Endothelial cell of hepatic sinusoid (primary cell): ENCODE measurements at regions not wholly inside any gene's neighbourhood (a gene's known extent, or its start where the extent isn't known, plus 50 kb on each side); places are given as distances from the start of the nearest gene placed in this dataset.
"Not testable (repeated sequence)": the region's sequence is repeated elsewhere in the genome, so short reads cannot be mapped to it uniquely, and the experiment has no call there.

ENCODE experiments used
- in situ Hi-C: cut with HindIII; loops from 2 replicates; pipeline ENCODE4 v1.10.0; 2017; ENCODE audit warnings: low sequenced_read_pairs

- in situ Hi-C loops: no loop called here
Observed at GRCh38 chr18:78782951-78783563, 196.6 kb upstream of the SALL3 start.

GRCh38 chr18:78783564-78783960, 196.1 kb upstream of the SALL3 start:
- in situ Hi-C loops: no loop called here

DNA sequence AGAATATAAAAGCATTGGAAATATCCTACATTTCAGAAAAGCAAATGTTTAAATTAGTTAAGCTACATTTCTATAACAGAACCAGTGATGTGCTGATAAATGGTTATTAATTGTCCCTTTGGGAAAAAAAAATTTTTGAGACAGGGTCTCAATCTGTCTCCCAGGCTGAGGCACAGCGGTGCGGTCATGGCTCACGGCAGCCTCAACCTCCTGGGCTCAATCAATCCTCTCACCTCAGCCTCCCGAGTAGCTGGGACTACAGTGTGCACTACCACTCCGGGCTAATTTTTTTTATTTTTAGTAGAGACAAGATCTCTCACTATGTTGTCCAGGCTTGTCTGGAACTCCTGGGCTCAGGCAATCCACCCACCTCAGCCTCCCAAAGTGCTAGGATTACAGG, 194.8 kb upstream of the SALL3 start:
- in situ Hi-C loops: no loop called here

GRCh38 chr18:78785706-78786105, 193.9 kb upstream of the SALL3 start:
- in situ Hi-C loops: no loop called here

- in situ Hi-C loops: no loop called here
Observed at GRCh38 chr18:78786776-78787175, 192.8 kb upstream of the SALL3 start.

- in situ Hi-C loops: no loop called here
Observed at GRCh38 chr18:78787751-78788150, 191.9 kb upstream of the SALL3 start.

GRCh38 chr18:78788161-78788560, 191.5 kb upstream of the SALL3 start:
- in situ Hi-C loops: no loop called here

GRCh38 chr18:78789850-78790249, 189.8 kb upstream of the SALL3 start:
- in situ Hi-C loops: no loop called here

- in situ Hi-C loops: no loop called here
Observed at GRCh38 chr18:78790511-78790910, 189.1 kb upstream of the SALL3 start.

DNA sequence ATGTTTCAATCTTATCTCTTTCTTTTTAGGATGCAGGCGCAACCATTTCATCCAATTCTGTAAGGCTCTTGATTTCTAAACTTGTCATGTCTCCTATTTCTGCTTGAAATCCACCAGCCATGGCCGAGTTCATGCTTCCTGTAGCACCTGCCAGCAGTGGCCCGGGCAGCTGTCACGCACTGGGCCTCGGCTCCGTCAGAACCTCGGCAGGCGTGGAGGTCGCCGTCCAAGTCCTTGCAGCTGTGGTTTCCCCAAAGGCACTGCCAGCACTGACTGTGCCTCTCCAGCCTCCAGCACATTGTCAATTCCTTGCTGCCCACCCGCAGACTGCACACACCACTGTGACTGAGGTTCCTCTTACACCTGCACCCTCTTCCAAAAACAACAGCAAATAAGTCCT, 188.7 kb upstream of the SALL3 start:
- in situ Hi-C loops: no loop called here

DNA sequence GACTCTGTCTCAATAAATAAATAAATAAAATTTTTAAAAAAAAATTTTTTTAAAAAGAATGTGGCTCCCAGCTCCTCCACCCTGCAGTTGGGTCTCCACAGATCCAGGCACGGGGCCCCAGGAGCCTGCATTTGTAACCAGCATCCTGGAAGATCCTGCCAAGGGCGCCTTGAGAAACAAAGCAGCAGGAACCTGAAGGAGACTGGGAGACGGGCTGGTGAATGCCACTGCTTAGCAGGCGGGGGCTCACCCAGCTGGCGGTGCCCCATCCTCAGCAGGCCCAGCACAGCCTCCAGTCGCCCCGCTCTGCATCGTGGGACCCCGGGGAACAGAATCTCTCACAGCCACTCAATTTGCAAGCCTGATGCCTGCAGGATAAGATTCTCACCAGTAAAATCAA, 187.5 kb upstream of the SALL3 start:
- in situ Hi-C loops: no loop called here

DNA sequence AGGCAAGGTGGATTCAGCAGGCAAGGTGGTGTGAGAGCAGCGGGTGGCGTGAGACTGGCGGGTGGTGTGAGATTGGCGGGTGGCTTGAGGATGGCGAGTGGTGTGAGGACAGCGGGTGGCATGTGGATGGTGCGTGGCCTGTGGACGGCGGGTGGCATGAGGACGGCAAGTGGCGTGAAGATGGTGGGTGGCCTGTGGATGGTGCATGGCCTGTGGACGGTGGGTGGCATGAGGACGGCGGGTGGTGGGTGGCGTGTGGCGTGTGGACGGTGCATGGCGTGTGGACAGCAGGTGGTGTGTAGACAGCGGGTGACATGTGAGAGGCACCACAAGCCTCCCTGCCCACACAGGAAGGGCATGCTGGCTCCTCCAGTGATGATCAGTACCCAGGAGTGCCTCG, 186.9 kb upstream of the SALL3 start:
- in situ Hi-C loops: no loop called here

GRCh38 chr18:78793313-78794070, 186.1 kb upstream of the SALL3 start:
- in situ Hi-C loops: no loop called here

GRCh38 chr18:78794071-78794430, 185.6 kb upstream of the SALL3 start:
- in situ Hi-C loops: no loop called here

GRCh38 chr18:78796693-78797455, 182.7 kb upstream of the SALL3 start:
- in situ Hi-C loops: no loop called here

DNA sequence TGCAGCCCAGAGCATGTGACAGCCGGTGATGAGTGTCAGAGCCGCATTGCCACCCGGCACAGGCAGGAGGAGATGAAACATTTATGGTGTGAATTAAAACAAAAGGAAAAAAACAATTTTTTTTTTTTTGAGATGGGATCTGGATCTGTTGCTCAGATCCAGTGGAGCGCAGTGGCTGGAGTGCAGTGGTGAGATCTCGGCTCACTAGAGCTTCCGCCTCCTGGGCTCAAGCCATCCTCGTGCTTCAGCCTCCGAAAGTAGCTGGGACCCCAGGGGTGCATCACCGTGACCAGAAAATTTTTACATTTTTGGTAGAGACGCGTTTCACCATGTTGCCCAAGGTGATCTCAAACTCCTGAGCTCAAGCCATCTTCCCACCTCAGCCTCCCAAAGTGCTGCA, 182.1 kb upstream of the SALL3 start:
- in situ Hi-C loops: no loop called here

DNA sequence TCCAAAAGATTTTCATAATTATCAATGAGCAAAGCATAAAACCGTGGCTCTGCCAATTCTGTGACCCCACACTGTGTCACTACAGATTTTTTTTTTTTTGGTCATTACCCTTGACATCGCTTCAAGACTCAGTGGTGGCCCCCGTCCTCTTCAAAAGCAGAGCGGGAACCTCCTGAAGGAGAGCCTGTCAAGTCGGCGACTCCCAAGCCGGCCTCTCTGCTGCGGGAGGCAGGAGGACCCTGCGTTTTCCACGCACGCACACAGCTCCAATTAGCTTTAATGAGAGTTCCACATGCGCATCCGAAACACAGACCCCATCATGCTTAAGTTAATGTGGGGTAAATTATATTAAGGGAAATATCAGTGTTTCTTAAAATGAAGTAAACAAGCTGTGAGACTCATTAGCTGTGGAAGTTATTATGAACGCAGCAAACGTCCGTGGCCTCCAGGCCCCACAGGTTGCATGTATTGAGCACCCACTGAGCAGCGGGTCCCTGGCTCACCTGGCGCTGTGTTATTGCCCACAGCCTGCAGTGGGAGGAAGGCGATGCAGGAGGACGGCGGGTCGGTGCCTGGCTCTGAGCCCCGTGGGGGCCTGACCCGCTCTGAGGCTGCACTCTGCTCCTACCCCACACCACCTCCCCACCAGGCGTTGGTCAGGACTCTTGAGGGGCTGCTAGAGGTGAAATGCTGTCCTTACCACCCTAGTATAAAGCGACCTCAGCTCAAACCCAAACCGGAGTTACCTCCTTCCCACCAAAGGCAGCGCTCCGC, 181.0 kb upstream of the SALL3 start:
- in situ Hi-C loops: no loop called here

- in situ Hi-C loops: no loop called here
Observed at GRCh38 chr18:78799382-78800089, 180.1 kb upstream of the SALL3 start.

- in situ Hi-C loops: not testable (repeated sequence)
Observed at GRCh38 chr18:78800102-78800851, 179.3 kb upstream of the SALL3 start.

DNA sequence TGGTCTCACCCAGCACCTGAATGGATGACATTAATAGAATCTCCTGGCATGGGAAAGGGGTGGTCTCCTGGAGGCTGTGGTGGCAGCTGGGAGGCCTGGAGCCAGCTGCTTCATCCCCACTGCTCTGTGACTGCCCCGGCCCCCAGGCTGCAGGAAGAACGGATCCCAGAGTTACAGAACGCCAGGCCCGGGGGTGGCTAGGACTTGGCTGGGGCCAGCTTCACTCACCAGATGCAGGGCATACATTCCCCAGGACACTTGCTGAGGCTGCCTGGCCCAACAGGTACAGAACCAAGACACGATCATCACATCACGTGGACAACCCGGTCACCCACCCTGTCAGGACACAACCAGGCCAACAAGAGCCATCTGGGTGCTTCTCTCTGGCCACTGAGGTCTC, 178.6 kb upstream of the SALL3 start:
- in situ Hi-C loops: no loop called here
